HG03025 (cell line): ENCODE measurements at regions not wholly inside any gene's neighbourhood (a gene's known extent, or its start where the extent isn't known, plus 50 kb on each side); places are given as distances from the start of the nearest gene placed in this dataset.
"Not testable (repeated sequence)": the region's sequence is repeated elsewhere in the genome, so short reads cannot be mapped to it uniquely, and the experiment has no call there.

Experiments
- ATAC-seq: cut with Tn5 transposase; IDR thresholded peaks from one replicate; pipeline ENCODE4 v1.9.1; 2021; ENCODE audit warnings: mild to moderate bottlenecking, moderate library complexity; ENCODE audit not compliant: unreplicated experiment, low FRiP score

- ATAC-seq: not testable (repeated sequence)
Measured at GRCh38 chr7:6937746-6938145, 111.7 kb upstream of the CCZ1B start.

DNA sequence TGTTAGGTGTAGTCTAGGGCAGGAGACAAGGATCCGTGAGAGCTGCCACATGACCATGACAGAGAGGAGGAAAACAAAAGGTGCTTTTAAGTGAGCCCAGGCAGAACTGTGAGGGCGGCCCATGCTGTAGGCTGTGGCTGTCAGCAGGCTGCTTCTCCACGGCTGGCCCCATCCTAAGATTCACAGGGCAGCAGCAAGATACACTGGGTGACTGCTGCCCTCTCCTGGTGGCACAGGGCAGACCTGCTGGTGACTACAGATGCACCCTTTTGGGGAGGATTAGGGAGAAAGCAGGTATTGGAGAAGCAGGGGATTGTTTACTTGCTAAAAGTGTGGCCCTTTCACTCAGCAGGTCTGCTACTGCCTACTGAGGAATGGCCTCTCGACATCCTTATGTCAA lies 112.2 kb upstream of the CCZ1B start:
- not testable (repeated sequence) for ATAC-seq

DNA sequence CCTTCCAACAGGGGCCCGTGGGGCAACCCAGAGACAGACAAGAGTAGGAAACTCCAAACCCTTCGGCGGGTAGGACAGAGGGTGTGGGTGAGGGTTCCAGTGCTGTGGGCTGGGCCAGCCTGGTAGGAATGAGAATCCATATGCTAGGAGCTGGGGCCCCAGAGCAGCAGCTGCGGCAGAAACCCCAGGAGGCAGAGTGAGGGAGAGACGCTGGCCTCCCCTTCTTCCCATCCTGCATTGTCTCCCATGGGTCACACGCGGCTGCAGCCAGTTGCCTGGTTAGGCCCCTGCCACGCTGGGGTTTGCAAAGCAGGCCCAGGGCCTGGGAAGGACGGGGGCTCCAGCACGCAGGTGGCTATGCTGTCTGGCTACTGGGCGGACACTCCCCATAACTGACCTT lies 113.1 kb upstream of the CCZ1B start:
- ATAC-seq: not testable (repeated sequence)

DNA sequence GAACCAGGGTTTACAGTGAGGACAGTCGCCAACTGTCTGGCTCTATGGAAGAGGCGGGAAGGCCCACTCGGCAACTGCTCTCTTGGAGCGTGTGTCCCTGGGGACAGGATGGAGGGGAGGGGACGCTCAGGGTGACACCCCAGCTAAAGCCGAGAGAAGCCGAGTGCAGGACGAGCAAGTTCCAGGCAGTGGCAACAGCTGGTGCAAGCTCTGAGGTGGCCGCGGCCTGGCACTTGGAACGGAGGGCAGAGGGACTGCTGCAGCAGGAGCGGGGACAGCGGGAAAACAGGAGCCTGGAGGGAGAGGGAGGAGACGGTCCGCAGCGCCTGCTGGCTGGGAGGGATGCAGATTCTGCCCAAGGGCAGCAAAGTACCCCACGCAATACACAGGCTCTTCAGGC lies 113.8 kb upstream of the CCZ1B start:
- not testable (repeated sequence) for ATAC-seq

- ATAC-seq: not testable (repeated sequence)
Measured at GRCh38 chr7:6946873-6947272, 120.8 kb upstream of the CCZ1B start.

GRCh38 chr7:6950231-6950630 lies 124.2 kb upstream of the CCZ1B start:
- not testable (repeated sequence) for ATAC-seq

DNA sequence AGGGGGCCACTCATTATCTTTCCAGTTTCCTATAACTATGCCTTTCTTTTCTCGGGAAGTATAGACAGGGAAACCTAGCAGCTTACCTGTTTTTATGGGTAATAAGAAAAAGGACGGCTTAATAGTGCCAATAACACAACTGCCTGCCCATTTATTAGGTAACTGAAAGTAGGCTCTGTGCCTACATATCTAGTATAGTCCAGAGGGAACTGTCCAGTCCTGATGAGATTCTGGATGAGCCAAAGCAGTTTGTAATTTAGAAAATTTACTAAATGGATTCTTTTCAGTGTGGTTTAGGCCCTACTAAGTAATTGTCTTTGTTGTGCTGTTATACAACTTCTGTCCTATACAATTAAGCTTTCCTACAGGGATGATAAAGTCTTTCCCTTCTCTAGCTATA lies 125.5 kb upstream of the CCZ1B start:
- ATAC-seq: not testable (repeated sequence)

DNA sequence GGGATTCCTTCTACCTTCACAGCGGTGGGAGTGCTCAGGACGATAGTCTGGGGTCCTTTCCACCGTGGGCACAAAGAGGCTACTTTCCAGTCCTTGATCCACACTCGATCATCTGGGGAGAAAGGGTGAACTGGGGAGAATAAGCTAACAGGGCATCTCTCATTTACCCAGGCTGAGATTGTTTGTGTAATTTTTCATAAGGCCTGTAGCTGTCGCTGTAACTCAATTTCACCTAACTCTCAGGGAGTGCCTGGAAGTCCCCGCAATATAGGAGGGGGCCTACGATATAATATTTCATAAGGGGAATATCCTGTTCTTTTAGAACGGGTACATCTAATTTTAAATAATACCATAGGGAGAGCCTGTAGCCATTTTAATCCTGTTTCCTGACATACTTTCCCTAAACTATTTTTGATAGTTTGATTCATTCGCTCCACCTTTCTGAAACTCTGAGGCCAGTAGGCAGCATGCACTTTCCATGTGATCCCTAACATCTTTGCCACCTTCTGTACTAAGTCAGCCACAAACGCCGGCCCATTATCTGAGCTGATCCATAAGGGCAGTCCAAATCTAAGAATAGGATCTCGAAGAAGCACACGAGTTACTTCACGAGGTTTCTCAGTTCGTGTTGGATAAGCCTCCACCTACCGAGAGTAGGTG lies 127.2 kb upstream of the CCZ1B start:
- ATAC-seq: not testable (repeated sequence)

GRCh38 chr7:6953798-6954181 lies 127.7 kb upstream of the CCZ1B start:
- ATAC-seq: not testable (repeated sequence)

DNA sequence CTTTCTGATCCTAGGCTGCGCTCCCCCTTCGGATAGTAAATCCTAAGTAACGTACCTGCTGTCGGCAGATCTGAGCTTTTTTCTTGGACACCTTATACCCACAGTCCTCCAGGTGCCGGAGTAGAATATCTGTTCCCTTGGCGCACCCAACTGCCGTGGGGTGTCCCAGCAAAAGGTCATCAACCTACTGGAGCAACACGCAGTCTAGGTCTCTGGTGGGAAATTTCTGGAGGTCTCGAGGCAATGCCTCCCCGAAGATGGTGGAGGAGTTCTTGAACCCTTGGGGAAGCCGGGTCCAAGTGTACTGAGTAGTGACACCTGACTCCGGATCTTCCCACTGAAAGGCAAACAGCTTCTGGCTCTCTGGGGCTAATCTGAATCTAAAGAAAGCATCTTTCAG lies 129.3 kb upstream of the CCZ1B start:
- not testable (repeated sequence) for ATAC-seq

DNA sequence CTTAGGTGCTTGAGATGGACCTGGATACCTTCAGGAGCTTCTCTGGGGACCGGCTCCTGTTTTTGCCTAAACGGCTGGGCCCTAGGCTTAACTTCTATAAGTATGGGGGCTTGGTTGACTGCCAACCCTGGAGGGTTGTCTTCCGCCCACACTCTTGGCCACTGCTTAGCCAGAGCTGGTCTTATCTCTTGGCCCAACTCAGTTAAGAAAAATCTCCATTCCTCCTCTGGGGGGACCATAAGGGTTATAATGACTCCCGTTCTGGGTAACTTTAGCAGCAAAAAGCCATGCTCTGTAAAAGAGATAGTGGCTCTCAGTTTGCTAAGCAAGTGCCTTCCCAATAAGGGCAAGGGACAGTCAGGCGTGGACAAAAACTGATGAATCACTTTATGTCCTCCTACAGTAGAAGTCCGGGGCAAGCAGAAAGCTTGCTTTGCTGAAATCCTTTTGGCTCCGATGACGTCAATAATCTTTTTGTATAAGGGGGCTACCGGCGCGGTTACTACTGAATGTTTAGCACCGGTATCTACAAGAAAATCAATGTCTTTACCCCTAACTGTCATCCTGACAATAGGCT lies 130.0 kb upstream of the CCZ1B start:
- not testable (repeated sequence) for ATAC-seq

DNA sequence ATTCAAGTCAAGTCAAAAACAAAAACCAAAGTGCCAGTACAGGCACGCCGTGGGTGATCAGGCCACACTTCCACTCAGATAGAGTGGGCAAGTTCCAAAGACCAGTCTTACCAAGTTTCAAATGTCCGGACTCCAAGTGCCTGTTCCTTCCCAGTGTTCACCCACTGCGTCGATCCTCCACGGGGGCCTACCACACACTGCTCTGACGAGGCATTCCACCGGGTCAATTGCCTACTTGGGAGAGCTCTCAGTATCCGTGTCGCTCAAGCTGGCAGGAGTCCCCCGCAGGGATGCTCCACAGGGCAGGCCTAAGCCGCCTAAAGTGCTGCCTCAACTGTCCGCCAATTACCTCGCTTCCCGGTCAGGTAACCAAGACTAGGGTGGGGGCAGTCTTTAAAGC lies 132.3 kb upstream of the CCZ1B start:
- not testable (repeated sequence) for ATAC-seq

DNA sequence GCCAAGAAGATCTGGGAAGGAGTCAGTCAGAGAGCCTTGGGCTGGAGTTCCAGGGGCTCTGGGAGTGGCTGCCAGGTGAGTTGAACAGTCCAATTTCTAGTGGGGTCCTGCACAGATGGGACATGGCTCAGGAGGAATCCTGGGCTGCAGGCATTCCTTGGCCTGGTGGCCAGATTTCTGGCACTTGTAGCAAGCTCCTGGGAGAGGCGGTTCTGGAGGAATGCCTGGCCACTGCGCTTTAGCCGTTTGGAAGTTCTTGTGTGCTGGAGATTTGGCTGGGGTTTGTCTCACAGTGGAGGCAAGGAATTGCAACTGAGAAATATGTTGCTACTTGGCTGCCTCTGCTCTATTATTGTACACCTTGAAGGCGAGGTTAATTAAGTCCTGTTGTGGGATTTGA lies 133.9 kb upstream of the CCZ1B start:
- ATAC-seq: not testable (repeated sequence)

GRCh38 chr7:6962871-6963270 lies 136.8 kb upstream of the CCZ1B start:
- not testable (repeated sequence) for ATAC-seq

DNA sequence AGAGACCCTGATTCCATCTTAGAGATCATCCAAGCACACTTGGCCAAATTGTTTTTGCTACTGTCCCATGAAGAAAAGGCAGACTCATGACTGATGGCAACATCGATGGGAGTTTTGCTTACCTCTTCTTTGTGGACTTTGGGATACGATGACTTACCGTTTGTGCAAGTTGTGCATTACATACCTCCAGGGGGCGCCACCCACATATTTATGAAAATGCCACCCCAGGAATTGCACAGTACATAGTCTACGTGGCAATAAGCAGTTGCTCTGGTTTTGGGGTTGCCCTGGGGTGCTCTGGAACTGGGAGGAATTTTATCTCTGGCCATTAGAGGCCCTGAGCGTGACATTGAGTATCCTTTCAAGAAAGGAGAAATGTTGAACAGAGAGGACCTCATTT lies 139.0 kb upstream of the CCZ1B start:
- ATAC-seq: not testable (repeated sequence)

GRCh38 chr7:6970180-6970579 lies 144.1 kb upstream of the CCZ1B start:
- ATAC-seq: not testable (repeated sequence)

DNA sequence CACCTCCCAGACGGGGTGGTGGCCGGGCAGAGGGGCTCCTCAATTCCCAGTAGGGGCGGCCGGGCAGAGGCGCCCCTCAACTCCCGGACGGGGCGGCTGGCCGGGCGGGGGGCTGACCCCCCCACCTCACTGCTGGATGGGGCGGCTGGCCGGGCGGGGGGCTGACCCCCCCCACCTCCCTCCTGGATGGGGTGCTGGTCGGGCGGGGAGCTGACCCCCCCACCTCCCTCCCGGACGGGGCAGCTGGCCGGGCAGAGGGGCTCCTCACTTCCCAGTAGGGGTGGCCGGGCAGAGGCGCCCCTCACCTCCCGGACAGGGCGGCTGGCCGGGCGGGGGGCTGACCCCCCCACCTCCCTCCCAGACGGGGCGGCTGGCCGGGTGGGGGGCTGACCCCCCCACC lies 148.8 kb upstream of the CCZ1B start:
- ATAC-seq: not testable (repeated sequence)

DNA sequence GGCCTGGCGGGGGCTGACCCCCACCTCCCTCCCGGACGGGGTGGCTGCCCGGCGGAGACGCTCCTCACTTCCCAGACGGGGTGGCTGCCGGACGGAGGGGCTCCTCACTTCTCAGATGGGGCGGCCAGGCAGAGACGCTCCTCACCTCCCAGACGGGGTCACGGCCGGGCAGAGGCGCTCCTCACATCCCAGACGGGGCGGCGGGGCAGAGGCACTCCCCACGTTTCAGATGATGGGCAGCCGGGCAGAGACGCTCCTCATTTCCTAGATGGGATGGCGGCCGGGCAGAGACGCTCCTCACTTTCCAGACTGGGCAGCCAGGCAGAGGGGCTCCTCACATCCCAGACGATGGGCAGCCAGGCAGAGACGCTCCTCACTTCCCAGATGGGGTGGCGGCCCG lies 149.3 kb upstream of the CCZ1B start:
- not testable (repeated sequence) for ATAC-seq

GRCh38 chr7:6977368-6977767 lies 151.3 kb upstream of the CCZ1B start:
- not testable (repeated sequence) for ATAC-seq

- ATAC-seq: not testable (repeated sequence)
Measured at GRCh38 chr7:6978326-6978725, 152.3 kb upstream of the CCZ1B start.

GRCh38 chr7:6979456-6979855 lies 153.4 kb upstream of the CCZ1B start:
- not testable (repeated sequence) for ATAC-seq

GRCh38 chr7:6982375-6982774 lies 156.3 kb upstream of the CCZ1B start:
- not testable (repeated sequence) for ATAC-seq
